ENCODE measurements at regions not wholly inside any gene's neighbourhood (a gene's known extent, or its start where the extent isn't known, plus 50 kb on each side); places are given as distances from the start of the nearest gene placed in this dataset.

GRCh38 chr6:147873816-147874215 is 365.3 kb downstream of the SAMD5 start:
- Histone ChIP-seq H3K23ac (ENCODE audit: insufficient read length) (no peak overlapping the region), H3K36me3 (ENCODE audit: control insufficient read depth in 2 of 4, insufficient read depth in 4 of 4, low read length in 3 of 4) (no peaks in the 10 kb centered on the region), H3K4me2 (ENCODE audit: insufficient read depth in 1 of 2, low read depth in 2 of 2, low read length in 2 of 2) (no peak overlapping the region), H4K91ac (replicated peaks; ENCODE audit: insufficient read length, low read length) (no peak overlapping the region), H3K79me2 (ENCODE audit: control insufficient read depth in 1 of 2, insufficient read depth in 2 of 2, low read length in 2 of 2) (no peaks in the 10 kb centered on the region), H3K14ac (ENCODE audit: insufficient read length) (no peak overlapping the region), H2BK5ac (ENCODE audit: low read depth, low read length) (no peak overlapping the region), H2AK5ac (ENCODE audit: low read depth, low read length) (no peak overlapping the region), H3K79me1 (ENCODE audit: low read depth, low read length) (no peaks in the 10 kb centered on the region), H3K27me3 (replicated peaks in 1 of 4; ENCODE audit: control insufficient read depth in 3 of 4, extremely low read depth in 1 of 4, insufficient read depth in 3 of 4, low read length in 3 of 4) (no peaks in the 10 kb centered on the region), H3K23me2 (ENCODE audit: low read depth, low read length) (no peaks in the 10 kb centered on the region), H4K20me1 (replicated peaks in 1 of 2; ENCODE audit: control insufficient read depth in 1 of 2, insufficient read depth in 2 of 2, low read length in 2 of 2) (no peaks in the 10 kb centered on the region), H3K9ac (replicated peaks in 1 of 4; ENCODE audit: extremely low read depth in 1 of 4, low read depth in 3 of 4, low read length in 3 of 4) (no peak overlapping the region), H4K8ac (ENCODE audit: extremely low read depth, insufficient read depth, low read length) (no peak overlapping the region), H3K4me1 (replicated peaks in 1 of 4; ENCODE audit: control insufficient read depth in 3 of 4, insufficient read depth in 4 of 4, low read length in 3 of 4) (no peaks in the 10 kb centered on the region; a peak in 1 of 7 replicates), H2BK20ac (ENCODE audit: low read length) (no peak overlapping the region), H2AFZ (ENCODE audit: low read length) (no peak overlapping the region), H2BK12ac (ENCODE audit: low read depth, low read length) (no peak overlapping the region), H2BK120ac (replicated peaks; ENCODE audit: low read depth, low read length) (no peak overlapping the region), H3K4ac (replicated peaks; ENCODE audit: insufficient read length, low read depth, low read length) (no peak overlapping the region), H2BK15ac (ENCODE audit: low read length) (no peak overlapping the region), H3K9me3 (ENCODE audit: insufficient read depth in 2 of 2, low read depth in 1 of 2, low read length in 1 of 2) (no peaks in the 10 kb centered on the region), H4K5ac (ENCODE audit: insufficient read length, low read depth, low read length) (no peak overlapping the region), H3K56ac (replicated peaks; ENCODE audit: insufficient read length, low read depth, low read length) (no peak overlapping the region), H3K27ac (ENCODE audit: low read depth, low read length) (no peak overlapping the region), H3K4me3 (ENCODE audit: extremely low read depth in 1 of 4, insufficient read depth in 2 of 4, low read depth in 3 of 4, low read length in 4 of 4) (no peak overlapping the region), H3K18ac (ENCODE audit: extremely low read depth, low read length) (no peak overlapping the region)
- DNase-seq (ENCODE audit: low read depth in 1 of 2, low spot score in 2 of 2) (no peak), FAIRE-seq (no peak)
- CTCF ChIA-PET (ENCODE audit: partially characterized antibody), result no interaction called here
- POLR2A ChIA-PET (ENCODE audit: partially characterized antibody), result no interaction called here
- TF ChIP-seq, protein P1, sequence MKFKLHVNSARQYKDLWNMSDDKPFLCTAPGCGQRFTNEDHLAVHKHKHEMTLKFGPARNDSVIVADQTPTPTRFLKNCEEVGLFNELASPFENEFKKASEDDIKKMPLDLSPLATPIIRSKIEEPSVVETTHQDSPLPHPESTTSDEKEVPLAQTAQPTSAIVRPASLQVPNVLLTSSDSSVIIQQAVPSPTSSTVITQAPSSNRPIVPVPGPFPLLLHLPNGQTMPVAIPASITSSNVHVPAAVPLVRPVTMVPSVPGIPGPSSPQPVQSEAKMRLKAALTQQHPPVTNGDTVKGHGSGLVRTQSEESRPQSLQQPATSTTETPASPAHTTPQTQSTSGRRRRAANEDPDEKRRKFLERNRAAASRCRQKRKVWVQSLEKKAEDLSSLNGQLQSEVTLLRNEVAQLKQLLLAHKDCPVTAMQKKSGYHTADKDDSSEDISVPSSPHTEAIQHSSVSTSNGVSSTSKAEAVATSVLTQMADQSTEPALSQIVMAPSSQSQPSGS (IDR thresholded peaks at IDR 0.05; ENCODE audit: low read length), result no peak
- no peak for TF ChIP-seq TEAD4 (IDR thresholded peaks at IDR 0.05; ENCODE audit: low read depth, low read length)

Data from H1 (cell line).